ENCODE measurements at regions not wholly inside any gene's neighbourhood (a gene's known extent, or its start where the extent isn't known, plus 50 kb on each side); places are given as distances from the start of the nearest gene placed in this dataset.
"Not testable (repeated sequence)": the region's sequence is repeated elsewhere in the genome, so short reads cannot be mapped to it uniquely, and the experiment has no call there.

GRCh38 chr6:141398949-141399348 is 733.8 kb upstream of the GJE1 start:
- H3K4me3 ChIP-seq (ENCODE audit: low read length) = no peak overlapping the region
- no peak for TF ChIP-seq CTCF (IDR thresholded peaks at IDR 0.05; ENCODE audit: insufficient read depth, low read depth, low read length, missing control alignments)
- no peak for DNase-seq (ENCODE audit: low read depth)

GRCh38 chr6:141395443-141396008 is 737.2 kb upstream of the GJE1 start:
- DNase-seq (ENCODE audit: low read depth) = no peak
- no peak overlapping the region for H3K4me3 ChIP-seq (ENCODE audit: low read length)
- TF ChIP-seq CTCF (IDR thresholded peaks at IDR 0.05; ENCODE audit: insufficient read depth, low read depth, low read length, missing control alignments) = no peak

GRCh38 chr6:141394565-141395051 is 738.1 kb upstream of the GJE1 start:
- no peak overlapping the region for H3K4me3 ChIP-seq (ENCODE audit: low read length)
- no peak for DNase-seq (ENCODE audit: low read depth)
- no peak for TF ChIP-seq CTCF (IDR thresholded peaks at IDR 0.05; ENCODE audit: insufficient read depth, low read depth, low read length, missing control alignments)

- no peak for DNase-seq (ENCODE audit: low read depth)
- no peak overlapping the region for H3K4me3 ChIP-seq (ENCODE audit: low read length)
- no peak for TF ChIP-seq CTCF (IDR thresholded peaks at IDR 0.05; ENCODE audit: insufficient read depth, low read depth, low read length, missing control alignments)
Observed at GRCh38 chr6:141394125-141394536, 738.6 kb upstream of the GJE1 start.

GRCh38 chr6:141393405-141394124 is 739.2 kb upstream of the GJE1 start:
- TF ChIP-seq CTCF (IDR thresholded peaks at IDR 0.05; ENCODE audit: insufficient read depth, low read depth, low read length, missing control alignments) = no peak
- DNase-seq (ENCODE audit: low read depth) = no peak
- no peak overlapping the region for H3K4me3 ChIP-seq (ENCODE audit: low read length)

- DNase-seq (ENCODE audit: low read depth); H3K4me3 ChIP-seq (ENCODE audit: low read length): not testable (repeated sequence)
Observed at GRCh38 chr6:141391135-141391534, 741.6 kb upstream of the GJE1 start.

GRCh38 chr6:141388666-141389065 is 744.1 kb upstream of the GJE1 start:
- DNase-seq (ENCODE audit: low read depth) = no peak
- no peak overlapping the region for H3K4me3 ChIP-seq (ENCODE audit: low read length)
- no peak for TF ChIP-seq CTCF (IDR thresholded peaks at IDR 0.05; ENCODE audit: insufficient read depth, low read depth, low read length, missing control alignments)

Measured in epithelial cell of esophagus (primary cell).